Fibroblast of mammary gland (primary cell): ENCODE measurements at regions not wholly inside any gene's neighbourhood (a gene's known extent, or its start where the extent isn't known, plus 50 kb on each side); places are given as distances from the start of the nearest gene placed in this dataset.

Experiments used
- DNase-seq: peaks from one replicate; pipeline ENCODE4 v3.0.0-alpha.2; 2010; ENCODE audit warnings: low read depth
- H3K4me3 ChIP-seq: 2 replicates; pipeline ENCODE4 v1.5.1; 2011; ENCODE audit warnings: low read depth, mild to moderate bottlenecking, low read length, moderate library complexity; ENCODE audit not compliant: control insufficient read depth
- CTCF ChIP-seq: conservative IDR thresholded peaks from 2 replicates; pipeline ENCODE4 v1.5.1; 2011; ENCODE audit warnings: low read depth, low read length, inconsistent platforms; ENCODE audit not compliant: control insufficient read depth, insufficient read depth

GRCh38 chr12:114749065-114749464 is 65.1 kb upstream of the TBX3 start:
- no peak for DNase-seq
- TF ChIP-seq CTCF, result no peak
- H3K4me3 ChIP-seq, result no peak overlapping the region

GRCh38 chr12:114747012-114747858 is 63.3 kb upstream of the TBX3 start:
- no peak for TF ChIP-seq CTCF
- H3K4me3 ChIP-seq, result no peak overlapping the region

GRCh38 chr12:114746297-114747011 is 62.5 kb upstream of the TBX3 start:
- peak; percentile 71 for DNase-seq
- no peak for TF ChIP-seq CTCF

More at GRCh38 chr12:114747012-114747858, 63.3 kb upstream of the TBX3 start:
- peak; percentile 81 for DNase-seq

GRCh38 chr12:114744691-114745090 is 60.7 kb upstream of the TBX3 start:
- peak; percentile 50 for DNase-seq
- H3K4me3 ChIP-seq, result no peak overlapping the region
- TF ChIP-seq CTCF, result no peak

More at GRCh38 chr12:114746297-114747011, 62.5 kb upstream of the TBX3 start:
- no peak overlapping the region for H3K4me3 ChIP-seq

GRCh38 chr12:114744285-114744684 is 60.3 kb upstream of the TBX3 start:
- TF ChIP-seq CTCF, result no peak
- no peak overlapping the region for H3K4me3 ChIP-seq
- no peak for DNase-seq

- no peak overlapping the region for H3K4me3 ChIP-seq
- no peak for DNase-seq
- no peak for TF ChIP-seq CTCF
These were observed 59.8 kb upstream of the TBX3 start for GRCh38 chr12:114743799-114744198.
